GM19324 (cell line): ENCODE measurements at regions not wholly inside any gene's neighbourhood (a gene's known extent, or its start where the extent isn't known, plus 50 kb on each side); places are given as distances from the start of the nearest gene placed in this dataset.

Experiments
- ATAC-seq: cut with Tn5 transposase; IDR thresholded peaks from one replicate; pipeline ENCODE4 v1.9.1; 2021; ENCODE audit warnings: mild to moderate bottlenecking, moderate library complexity; ENCODE audit not compliant: unreplicated experiment, low FRiP score

DNA sequence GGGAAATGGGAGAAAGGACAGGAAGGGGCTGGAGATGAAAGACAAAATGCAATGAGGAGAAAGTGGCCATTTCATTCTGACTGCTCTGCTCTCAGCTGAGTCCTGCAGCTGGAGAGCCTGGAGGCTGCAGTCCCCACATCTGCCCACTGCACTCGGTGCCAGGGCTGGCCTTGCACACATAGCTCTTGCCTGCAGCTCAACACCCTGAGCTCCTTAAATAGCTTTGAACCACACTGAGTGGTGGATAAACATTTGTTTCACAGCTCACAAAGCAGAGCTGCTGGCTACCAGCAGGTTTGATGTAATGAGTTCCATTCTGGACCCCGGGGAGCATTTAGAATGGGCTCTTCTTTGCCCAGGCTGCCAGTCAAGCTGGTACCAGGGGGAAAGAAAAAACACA is 426.1 kb upstream of the CADM1 start:
- ATAC-seq: no peak

DNA sequence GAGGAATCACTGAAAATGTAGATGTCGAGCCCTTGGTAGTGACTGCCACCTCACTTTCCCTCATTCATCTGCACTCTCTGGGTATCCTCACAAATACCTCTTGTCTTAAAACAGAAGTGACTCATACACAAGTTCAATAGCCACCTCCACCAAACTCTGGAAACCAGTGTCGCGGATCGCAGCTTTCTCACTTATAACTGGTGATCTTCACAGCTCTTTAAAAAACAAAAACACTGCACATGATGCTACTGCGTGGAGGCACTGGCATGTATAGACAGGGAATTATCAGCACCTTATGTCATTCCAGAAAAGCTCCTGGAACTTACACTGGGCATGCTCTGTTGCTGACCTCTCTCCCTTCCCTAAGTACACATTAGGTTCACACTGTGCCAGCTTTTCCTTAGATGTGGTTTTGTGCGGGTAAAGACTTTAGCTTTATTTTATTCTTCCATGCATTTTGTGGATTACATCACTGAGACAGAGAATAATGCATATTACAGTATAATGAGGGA is 425.5 kb upstream of the CADM1 start:
- no peak for ATAC-seq

DNA sequence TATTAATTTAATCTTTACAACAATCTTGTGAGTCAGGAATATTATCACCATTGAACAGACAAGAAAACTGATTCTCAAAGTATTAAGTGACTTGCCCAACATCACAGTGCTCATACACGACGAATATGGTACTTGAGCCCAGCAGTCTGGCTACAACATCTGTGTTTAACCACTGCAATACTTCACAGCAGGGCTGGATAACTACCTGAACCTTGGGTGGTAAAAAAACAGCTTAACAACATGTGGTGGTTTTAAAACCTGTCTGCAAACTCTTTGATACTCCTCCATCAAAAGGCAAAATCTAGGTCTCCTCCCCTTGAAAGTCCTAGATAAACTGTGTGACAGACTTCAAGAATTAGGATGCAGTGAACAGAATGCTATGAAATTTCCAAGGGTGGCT is 424.6 kb upstream of the CADM1 start:
- ATAC-seq: no peak

DNA sequence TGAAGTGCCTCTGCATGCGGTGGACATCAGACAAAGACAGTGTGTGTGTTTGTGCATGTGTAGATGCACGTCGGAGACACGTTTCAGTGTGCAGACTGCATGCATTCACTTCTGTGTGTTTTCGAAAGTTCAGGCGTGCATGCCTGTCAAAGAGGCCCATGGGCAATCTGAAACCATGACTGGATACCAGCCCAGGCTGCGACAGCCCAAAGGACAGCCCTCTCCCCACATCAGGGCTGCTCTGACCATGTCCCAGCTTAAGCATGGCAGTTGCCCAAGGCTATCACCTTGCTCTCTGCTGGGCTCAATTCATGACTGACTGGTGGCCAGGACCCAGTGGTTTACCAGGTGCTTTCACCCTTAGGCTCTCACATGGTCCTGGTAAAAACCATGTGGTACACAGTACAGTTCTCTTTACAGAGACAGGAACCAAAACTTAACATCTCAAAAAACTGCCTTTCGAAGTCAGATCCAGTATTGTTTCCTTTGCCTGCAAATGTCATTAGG is 423.7 kb upstream of the CADM1 start:
- peak; percentile 54 for ATAC-seq

DNA sequence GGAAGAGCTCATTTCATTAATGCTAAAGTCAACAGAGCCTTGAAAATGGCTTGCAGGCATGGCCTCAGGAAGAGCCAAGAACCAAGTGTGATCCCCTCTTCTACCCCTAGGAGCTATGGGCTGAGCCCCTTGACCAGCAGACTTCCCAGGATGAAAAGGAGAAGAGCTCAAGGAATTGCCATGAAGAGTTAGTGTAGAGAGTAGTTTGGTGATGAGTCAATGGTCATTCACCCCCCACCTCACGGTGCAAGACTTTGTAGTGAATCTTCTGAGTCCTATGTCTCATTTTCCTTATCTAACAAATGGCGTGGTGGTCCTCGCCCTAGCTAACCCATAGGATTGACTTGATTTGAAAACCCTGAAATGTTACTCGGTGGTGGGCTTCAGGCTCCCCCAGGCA is 422.4 kb upstream of the CADM1 start:
- ATAC-seq: no peak

DNA sequence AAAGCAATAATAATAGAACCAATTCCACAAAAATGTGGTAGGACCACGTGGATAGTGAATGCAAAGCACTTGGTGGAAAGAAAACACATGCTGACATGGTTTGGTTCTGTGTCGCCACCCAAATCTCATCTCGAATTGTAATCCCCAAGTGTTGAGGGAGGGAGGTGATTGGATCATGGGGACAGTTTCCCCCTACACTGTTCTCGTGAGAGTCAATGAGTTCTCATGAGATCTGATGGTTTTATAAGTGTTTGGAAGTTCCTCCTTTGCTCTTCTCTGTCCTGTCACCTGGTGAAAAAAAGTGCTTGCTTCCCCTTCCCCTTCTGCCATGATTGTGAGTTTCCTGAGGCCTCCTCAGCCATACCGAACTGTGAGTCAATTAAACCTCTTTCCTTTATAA is 421.9 kb upstream of the CADM1 start:
- ATAC-seq: no peak

DNA sequence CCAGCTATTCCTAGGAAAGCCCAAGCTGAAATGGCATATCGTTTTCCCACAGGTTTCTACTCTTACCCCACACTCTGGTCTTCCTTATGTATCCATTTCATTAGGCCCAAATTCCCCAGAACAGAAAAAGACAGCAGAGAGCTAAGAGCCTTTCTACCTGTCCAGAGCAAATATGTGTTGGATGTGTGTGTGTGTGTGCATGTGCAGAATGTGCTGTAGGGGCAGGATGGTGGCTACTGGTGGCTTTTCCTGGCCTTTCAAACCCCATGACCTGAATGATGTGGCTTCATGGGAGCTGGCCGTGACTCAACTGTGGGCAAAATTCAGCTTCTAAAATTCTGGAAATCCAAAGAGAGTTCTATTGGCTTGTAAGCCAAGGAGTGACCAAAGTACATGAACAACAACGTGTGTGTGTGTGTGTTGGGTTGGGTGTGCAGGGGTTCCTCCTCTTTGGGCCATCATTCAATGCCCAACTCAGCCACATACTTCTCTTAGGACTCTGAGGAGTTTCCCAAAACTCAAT is 421.4 kb upstream of the CADM1 start:
- no peak for ATAC-seq

DNA sequence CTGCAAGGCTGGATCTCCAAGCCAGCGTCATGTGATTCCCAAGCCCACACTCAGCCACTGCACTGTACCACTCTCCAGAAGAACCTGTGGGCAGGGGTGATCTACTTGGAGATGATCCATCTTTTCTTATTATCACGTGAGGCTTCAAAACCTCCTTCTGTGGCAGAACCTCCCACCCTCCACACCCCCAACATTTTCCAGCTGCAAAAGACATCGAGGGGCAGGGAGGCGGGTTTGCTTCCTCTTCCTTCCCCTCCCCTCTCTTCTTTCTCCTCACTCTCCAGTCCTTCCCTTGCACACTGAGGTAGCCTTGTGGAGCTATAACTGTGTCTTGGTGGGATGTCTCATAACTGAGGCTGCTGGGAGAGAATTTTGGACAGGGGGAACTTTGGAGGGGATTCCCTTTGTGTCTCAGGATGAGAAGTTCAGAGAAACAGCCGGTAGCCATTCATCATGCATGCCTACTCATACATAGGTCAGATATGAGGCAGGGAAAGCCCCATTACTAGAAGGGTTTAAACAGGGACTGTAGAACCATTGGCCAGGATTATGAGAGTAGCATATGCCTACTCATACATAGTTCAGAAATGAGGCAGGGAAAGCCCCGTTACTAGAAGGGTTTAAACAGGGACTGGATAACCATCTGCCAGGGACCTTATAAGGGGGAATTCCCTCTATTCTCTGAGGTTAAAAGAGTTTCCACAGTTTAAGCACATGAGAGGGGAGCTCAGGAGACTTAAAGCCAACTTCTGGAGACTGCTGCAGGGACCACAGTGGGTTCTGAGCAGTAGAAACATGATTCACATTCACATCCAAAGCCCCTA is 420.7 kb upstream of the CADM1 start:
- peak; percentile 63 for ATAC-seq

DNA sequence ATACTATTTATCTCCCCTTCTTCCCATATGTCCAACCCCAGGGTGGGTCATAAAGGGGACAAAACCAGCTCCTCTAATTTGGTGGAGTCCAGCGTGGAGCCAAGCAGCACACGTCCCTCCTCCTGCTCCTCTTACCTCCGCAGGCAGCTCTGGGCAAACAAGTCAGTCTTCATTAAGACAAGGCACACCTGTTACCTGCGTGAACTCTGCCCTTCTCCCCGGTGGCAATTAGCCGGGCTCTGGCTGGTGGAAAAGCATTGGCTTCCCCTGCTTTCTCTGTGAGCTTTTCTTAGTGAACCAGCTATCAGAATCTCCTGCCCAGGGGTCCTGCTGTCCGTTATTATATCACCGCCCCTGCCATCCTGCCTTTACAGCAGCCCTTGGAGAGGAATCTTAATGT is 418.7 kb upstream of the CADM1 start:
- no peak for ATAC-seq

DNA sequence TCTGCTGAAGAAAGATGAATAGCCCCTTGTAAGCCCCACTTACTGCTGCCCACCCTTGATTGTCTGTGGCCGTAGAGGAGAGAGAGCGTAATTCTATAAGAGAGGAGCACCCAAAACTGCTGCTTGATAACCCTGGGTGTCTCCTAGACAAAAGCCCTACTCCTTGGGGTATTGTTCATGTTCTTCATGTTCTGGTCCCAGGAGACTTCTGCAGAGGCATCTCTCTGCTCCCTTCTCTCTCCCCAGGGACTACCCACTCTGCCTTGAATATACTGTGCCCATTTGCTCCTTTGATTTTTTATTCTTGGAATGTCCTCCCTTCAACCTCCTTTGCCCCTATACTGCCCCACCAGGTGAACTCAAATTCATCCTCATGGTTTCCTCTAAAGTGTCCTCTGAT is 417.8 kb upstream of the CADM1 start:
- ATAC-seq: no peak

DNA sequence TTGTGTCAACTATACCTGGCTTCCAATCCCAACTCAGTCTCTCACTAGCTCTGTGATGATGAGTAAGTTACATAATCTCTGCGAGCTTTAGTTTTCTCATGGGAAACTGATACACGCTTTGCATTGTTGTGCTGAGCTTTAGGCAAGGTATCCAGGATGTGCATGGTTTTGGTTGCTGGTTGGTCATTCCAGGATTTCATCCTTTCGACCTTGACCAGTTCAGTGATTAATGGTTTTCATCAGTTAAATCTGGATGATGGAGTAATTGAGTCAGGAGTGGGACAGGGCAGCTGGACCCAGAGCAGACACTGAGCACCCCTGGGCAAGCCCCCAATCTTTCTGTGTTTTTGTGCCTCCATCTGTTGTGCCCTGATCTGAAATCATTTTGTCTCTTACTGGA is 417.3 kb upstream of the CADM1 start:
- ATAC-seq: no peak

DNA sequence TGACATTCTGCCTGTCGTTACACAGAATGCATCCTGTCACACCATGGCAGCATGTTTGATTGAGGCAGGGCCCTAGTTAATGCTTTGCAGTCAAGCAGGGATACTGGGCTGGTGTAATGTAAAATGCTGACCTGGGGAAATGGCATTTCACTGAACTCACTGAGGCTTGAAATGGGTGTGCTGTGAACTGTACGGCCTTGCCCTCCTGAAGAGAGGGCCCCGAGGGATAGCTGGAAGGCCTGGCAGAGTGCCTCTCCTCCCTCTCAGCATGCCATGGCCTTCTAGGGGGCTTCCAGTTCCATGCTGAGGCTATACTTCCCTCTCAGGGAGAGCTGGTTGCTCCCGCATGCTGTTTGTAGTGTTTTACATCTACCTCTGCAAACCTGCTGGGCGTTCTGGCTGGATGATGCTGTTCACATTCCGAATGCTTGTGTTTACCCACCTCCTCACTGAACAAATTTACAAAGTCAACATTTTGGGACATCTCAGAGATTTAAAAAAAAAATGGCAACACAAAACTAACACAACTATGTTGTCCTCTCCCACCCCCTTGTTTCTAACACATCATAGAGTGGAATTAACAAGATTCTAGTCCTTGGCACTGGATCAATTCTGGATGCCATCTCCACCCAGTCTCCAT is 416.7 kb upstream of the CADM1 start:
- no peak for ATAC-seq

DNA sequence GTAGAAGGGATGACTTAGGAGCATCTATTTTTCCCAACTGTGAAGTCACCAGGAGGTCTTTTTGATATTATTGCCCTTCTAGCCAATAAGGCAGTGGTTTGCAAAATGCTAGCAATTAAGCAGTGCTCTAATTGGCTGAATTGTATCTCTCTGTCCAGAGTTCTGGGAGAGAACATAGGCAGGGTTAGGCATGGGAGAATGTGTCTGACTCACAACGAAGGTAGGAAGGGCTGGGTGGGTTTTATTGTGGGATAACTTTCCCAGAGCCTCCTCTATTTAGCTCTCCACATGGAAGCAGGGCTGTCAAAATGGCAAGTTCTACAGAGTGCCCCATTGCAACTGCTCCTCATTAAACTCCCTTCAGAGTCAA is 415.9 kb upstream of the CADM1 start:
- ATAC-seq: no peak

DNA sequence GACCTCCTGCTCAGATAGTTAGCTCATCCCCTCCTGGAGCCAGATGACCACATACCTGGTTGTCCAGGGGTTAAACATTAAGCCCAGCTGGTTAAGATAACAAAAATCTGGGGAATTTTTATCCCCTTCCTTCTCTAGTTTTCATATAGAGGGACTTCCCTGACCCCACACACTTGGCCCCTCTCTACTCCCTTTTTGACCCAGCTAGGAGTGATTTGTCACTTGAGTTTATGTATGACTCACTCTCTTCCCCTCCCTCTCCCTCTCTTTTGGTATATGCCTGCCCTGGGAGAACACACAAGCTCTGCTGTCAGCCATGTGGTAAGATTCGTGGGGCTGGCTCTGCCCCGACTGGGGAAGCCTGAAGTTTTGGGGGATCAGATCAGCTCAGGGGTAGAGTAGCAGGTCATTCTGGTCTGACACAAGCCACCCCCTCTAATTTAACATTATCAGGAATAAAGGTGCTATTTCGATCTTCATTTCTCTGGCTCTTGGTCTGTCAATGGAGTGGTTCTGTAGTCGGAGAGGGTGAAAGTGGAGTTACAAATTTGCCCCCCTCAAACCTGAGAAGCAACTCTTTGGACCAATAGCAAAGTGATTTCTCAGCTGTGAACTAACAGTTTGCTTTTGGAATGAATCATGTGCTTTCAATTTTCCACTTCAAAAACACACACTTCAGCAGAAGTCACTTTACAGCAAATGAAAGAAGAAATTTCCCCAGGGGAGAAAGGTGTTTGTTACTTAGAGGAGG is 415.3 kb upstream of the CADM1 start:
- ATAC-seq: no peak

DNA sequence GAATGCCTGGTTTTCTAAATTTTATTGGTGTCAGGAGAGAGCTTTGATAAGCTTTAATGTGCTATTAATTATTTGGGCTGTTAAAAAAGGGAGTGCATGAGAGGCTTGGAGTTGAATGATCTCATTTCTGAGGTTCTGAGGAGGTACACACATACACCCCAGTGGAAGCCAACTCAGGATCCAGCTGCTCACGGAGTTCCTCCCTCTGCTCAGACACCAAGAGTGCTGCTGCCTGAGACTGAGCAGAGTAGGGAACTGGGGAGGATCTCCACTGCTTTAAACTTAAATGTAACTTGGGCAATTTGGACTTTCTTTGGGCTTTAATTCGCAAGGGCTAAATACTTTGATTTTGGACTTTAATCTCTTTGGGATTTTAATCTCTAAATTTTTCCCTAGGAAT is 414.4 kb upstream of the CADM1 start:
- no peak for ATAC-seq

DNA sequence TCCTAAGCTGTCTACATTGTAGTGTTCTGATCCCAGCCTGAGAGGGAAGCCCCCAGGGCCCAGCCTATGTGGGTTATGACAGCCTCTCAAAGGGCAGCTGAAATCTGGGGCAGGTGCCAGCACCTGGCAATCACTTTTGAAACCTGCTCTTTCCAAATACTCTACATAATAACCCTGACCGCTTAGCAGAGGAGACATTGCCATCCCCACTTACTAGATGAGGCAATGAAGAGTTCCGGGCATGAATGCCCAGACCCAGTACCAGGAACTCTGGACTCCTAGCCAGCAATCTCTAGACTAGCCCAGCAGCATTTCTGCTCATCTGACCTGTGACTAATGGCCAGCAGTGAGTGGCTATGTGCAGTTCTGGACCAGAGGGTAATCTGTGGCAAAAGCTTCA is 412.4 kb upstream of the CADM1 start:
- ATAC-seq: no peak

DNA sequence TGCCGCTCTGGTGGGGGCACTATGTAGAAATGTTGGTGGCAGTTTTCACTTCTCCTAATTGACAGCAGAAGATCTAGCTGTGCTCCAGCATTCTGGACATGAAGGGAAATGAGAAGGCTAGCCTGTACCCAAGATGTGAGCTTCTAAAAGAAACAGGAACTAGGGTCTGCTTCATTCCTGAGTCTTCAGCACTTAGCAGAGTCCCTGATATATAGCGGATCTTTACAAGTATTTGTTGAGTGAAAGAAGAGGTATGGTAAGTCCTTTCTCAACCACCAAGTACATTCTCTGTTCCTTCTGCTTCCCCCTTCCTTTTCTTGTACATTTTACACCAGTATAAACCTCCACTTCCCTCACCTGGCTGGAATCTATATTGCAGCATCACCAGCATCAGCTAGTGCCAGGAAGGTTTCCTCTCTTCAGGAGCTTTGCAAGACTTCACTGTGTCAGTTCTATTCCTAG is 408.3 kb upstream of the CADM1 start:
- ATAC-seq: no peak

DNA sequence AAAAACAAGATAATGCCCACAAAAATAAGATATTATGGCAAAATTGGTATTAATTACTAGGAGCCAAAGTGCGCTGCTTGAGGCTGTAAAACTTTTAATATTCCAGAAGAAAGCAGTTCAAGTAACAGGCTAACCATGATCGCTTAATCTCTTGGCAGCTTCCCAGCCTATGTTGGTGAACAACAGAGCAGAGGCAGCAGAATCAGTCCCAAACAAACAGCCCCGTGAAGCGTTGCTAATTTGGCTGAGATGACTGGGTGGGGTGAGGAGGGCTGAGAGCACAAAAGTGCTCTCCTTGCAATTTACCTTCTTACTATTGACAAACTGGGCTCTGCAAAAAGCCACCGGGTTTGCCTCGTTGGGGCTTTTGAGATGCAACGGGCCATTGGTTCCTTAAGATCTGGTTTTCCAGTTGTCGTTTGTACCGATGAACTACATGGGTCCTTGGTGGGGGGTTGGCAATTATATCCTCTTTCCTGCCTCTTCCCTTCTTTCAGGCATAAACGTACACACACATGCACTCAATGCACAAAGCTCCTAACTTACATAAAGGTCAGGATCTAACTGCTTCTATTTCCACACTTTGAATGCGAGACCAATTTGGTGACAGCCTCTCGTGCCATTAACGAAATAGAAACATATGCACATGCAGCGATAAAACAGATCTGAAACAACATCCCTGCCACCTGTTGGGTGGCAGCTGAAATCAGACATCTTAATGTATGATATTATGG is 407.6 kb upstream of the CADM1 start:
- ATAC-seq: no peak

DNA sequence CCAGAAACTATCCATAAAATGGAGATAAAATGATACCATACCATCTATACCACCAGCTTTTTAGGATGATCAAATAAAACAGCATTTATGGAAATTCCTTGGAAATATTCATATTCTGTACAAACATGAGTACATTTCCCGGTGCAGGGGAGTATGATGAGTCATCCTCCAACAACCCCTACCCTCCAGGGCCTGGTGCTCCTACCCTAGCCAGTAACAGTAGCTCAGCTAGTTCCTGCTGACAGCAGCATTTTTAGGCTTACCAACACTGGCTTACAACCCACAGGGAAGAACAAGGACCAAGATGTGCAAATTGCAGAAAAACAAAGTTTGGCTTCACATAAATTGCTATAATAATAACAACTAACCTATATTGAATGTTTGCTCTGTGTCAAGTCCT is 406.2 kb upstream of the CADM1 start:
- no peak for ATAC-seq

DNA sequence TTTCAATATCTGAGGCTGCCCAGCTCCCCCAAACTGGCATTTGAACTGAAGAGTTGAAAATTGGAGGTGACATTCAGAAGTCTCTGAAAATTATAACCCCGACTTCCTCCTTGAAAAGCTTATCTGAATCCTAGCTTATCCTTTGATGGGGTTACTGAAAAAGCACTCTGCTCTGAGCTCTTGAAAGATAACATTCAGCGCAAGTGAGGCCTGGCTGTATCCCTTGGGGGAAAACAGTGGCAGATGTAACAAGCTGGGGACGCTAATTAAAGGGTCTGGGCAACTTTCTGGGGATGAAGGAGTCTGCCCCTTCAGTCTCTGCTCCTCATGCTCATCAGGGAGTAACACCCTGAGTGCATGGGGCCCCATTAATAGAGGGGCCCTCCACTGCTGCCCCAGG is 402.0 kb upstream of the CADM1 start:
- no peak for ATAC-seq
